HUDEP-2 (cell line): ENCODE measurements at regions not wholly inside any gene's neighbourhood (a gene's known extent, or its start where the extent isn't known, plus 50 kb on each side); places are given as distances from the start of the nearest gene placed in this dataset.

Experiments
- DNase-seq, 76 experiments: peaks; one replicate each; lab custom pipeline; 2025; ENCODE audit not compliant: unreplicated experiment in 76 of 76; lab: John Stamatoyannopoulos, UW

DNA sequence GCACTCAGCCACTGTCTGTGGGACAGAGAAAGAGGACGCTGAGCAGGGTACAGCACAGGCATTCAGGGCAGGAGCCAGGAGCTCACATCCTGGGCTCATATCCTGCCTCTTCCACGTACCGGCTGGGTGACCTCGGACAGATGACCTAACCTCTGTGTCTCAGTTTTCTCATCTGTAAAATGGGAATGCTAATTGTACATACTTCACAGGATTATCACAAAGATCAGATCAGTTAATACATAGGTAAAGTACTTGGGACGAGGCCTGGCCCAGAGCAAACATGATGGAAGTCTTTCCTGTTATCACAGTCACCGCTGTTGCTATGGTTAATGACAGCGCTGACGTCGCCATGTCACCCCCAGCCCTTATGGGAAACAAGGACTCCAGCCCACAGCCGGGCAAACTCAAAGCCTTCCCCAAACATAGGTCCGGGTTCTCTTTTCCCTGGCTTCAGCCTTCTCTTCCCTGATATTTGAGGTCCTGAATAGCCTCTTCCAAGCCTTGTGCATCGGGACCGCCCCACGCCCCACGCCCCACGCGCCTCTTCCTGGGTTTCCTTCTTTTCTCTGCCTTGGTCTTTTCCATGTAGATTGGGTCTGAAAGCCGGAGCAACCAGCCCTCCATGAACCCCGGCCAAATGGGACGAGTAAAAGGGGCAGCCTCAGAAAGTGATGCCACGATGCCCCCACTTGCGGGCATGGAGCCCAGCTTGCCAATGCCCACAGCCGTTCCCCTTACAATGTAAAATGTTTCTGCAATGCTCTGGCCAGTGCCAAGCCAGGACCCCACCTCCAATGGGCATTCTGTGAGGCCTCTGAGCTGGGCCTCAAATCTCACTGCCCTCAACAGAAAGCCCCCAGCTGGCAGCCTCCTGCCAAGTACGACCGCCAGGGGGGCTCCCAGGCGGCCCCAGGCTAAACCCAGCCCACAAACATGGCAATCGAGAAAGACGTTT is 125.4 kb downstream of the RFLNA start:
- DNase-seq = no peak

- no peak for DNase-seq
Measured at GRCh38 chr12:124419292-124420040, 124.6 kb downstream of the RFLNA start.

GRCh38 chr12:124418791-124419190 is 123.9 kb downstream of the RFLNA start:
- DNase-seq = no peak

DNA sequence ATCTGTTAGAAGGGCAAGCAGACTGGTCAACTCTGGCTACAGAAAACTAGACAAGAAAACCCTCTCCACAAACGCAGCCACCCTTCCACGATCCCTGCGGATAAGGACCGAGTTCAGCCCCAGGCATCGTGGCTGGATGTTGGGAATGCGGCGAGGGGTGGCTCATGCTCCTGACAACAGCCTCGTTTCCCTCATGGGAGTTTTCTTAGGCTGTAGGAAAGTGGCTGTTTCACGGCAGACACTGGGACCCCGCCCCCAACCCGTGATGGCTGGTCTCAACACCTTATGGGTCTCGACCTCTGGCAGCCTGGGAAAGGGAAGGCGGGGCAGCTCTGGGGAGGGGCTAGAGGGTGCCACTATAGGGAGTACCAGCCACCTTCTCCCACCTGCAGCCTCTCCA is 123.3 kb downstream of the RFLNA start:
- no peak for DNase-seq

- no peak for DNase-seq
Measured at GRCh38 chr12:124416516-124417395, 121.9 kb downstream of the RFLNA start.

DNA sequence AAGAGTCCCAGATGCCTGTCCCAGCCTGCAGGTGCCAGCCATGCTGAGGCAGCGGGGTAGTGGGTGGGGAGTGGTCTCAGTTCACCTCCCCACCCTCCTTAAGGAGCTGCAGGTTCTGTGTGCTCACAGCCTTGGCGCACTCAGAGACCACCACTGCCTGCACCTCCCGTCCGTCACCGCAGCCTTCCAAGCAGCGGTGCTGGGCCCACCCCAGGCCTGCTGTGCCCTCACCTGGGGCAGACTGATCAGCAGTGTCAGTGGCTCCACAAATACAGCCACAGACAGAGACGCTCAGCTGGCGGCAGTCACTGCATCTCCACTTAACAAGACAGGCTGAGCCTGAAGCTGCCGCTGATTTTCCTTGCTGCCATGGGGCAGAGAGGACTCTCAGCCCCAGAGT is 120.2 kb downstream of the RFLNA start:
- DNase-seq = no peak

GRCh38 chr12:124413915-124414314 is 119.0 kb downstream of the RFLNA start:
- DNase-seq = no peak

DNA sequence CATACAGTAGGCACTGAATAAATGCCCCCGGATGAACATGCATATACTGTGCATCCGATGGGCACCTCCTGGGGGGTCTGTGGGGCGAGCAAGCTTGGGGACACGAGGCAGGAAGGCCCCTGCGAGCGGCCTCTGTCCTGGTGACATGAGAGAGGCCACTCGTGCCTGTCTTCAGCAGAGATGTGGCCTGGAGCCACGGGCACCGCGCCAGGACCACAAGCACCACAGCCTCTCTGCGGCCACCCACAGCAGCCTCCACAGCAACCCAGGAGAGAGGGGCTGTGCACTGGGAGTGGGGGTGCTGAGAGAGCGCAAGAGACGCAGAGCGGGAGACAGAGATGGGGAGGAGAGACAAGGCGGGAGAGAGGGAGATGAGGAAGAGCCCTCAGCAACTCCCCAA is 118.5 kb downstream of the RFLNA start:
- no peak for DNase-seq

- no peak for DNase-seq
Measured at GRCh38 chr12:124412646-124413015, 117.7 kb downstream of the RFLNA start.

- no peak for DNase-seq
Measured at GRCh38 chr12:124411953-124412645, 117.2 kb downstream of the RFLNA start.

DNA sequence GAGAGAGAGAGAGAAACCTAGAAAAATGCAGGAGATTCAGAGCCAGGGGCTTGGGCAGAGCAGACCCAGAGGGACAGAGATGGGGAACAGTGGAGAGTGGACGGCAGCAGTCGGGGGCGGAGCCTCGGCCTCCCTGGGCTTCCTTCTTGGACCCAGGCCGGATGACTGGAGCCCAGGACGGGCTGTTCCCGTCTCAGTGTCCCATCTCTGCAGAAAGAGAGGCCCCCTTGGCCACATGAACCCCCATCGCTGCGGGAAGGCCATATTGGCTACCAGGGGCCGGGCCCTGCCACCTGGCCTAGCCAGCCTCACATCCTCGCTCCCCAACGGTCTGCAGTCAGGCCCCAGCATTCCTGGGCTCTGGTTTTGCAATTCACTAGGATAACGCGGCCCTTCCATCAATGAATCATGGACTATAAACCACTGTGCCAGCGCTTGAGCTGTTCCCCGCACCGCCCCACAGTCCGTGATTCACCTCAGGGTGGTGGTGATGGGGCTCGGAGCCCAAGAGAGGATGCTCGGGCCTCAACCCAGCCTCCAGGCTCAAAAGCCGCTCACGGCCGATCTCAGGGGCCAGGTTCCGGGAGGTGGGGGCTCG is 116.5 kb downstream of the RFLNA start:
- DNase-seq = no peak

GRCh38 chr12:124410354-124411175 is 115.7 kb downstream of the RFLNA start:
- DNase-seq = no peak

DNA sequence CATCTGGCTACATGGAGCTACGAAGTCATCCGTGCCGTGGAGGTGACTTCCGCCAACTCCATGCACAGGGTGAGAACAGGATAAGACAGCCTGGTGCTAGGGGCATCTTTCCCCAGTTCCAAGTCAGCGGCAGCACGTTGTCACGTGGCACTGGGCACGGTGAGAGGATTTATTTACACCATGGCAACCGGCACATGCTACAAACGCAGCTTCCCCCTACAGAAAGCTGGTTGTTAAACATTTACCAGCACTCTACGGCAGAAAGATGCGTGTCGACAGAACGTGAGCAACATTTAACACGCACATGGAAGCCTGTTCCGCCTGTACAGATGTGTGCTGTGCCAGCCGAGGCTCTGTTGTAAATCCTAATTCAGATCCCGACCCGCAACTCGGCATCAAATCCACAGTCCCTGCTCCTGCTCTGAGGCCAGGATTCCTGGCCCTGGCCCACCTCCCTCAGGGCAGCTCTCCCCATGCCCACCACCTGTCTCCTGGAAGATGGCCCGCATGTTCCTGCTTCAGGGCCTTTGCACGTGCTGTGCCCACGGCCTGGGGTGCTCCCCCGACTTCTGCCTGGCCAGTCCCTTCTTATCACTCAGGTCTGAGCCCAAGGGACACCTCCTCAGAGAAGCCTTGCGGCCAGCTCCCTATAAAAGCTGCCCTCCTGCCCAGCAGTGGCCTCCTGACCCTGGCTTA is 114.1 kb downstream of the RFLNA start:
- no peak for DNase-seq

GRCh38 chr12:124407074-124407473 is 112.2 kb downstream of the RFLNA start:
- no peak for DNase-seq

DNA sequence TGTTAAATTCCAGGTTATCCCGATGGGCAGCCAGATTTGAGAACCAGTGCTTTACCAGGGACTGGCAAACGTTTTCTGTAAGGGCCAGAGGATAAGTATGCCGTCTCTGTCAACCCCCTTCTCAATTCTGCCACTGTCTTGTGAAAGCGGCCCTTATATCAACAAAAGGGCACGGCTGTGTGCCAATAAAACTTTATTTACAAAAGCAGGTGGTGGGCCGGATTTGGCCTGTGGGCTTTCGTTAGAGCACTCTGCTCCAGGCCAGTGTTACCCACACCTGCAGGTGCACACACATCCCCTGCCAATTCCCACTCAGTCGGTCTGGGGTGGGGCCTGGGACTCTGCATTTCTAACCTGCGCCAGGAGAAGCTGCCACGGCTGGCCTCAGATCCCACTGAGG is 111.2 kb downstream of the RFLNA start:
- DNase-seq = no peak

GRCh38 chr12:124405592-124405991 is 110.7 kb downstream of the RFLNA start:
- no peak for DNase-seq

DNA sequence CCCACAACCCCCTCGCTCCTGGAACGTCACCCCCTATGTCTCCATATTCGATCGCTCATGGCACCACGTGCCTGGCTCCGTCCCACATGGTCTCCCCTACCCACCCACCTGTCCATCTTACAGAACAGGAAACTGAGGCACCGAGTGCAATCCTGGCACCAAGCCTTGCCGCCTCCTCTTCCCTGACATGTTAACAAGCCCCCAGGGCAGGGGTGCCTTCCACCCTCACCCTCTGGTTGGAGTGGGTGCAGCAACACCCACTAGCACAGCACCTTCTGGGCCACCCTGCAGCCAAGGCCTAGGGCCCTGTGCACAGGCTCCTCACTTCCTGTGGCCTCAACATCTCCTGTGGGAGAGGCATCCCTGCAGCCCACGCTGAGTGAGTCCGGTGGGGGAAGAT is 110.3 kb downstream of the RFLNA start:
- no peak for DNase-seq

DNA sequence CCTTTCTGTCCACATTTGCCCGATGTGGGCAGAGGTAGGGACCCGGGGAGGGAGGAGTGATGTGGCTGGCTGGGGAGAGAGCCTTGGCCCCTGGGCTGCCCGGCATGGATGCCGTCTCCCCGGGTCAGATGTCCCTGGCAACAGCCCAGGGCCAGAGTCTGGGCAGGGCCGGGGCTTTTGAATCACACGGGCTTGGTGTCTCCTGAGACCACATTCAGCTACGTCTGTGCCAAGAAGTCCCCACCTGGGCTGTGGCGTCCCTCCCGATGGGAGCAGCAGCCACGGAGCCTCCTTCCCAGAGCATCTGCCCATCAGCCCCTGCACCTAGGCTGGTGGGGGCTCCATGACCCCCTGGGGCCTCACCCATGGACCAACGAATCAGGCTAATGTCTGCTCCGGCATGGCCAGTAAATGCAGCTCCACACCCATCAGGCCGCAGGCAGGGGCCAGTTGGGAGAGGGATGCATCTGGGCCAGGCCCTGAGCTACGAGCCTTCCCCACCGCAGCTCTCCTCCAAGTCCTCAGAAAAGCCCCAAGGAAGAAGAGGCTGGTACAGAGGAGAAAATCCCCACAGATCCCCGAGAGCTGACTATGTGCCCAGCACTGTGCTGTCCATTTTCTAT is 109.4 kb downstream of the RFLNA start:
- no peak for DNase-seq
